ENCODE measurements at regions not wholly inside any gene's neighbourhood (a gene's known extent, or its start where the extent isn't known, plus 50 kb on each side); places are given as distances from the start of the nearest gene placed in this dataset.
"Not testable (repeated sequence)": the region's sequence is repeated elsewhere in the genome, so short reads cannot be mapped to it uniquely, and the experiment has no call there.

DNA sequence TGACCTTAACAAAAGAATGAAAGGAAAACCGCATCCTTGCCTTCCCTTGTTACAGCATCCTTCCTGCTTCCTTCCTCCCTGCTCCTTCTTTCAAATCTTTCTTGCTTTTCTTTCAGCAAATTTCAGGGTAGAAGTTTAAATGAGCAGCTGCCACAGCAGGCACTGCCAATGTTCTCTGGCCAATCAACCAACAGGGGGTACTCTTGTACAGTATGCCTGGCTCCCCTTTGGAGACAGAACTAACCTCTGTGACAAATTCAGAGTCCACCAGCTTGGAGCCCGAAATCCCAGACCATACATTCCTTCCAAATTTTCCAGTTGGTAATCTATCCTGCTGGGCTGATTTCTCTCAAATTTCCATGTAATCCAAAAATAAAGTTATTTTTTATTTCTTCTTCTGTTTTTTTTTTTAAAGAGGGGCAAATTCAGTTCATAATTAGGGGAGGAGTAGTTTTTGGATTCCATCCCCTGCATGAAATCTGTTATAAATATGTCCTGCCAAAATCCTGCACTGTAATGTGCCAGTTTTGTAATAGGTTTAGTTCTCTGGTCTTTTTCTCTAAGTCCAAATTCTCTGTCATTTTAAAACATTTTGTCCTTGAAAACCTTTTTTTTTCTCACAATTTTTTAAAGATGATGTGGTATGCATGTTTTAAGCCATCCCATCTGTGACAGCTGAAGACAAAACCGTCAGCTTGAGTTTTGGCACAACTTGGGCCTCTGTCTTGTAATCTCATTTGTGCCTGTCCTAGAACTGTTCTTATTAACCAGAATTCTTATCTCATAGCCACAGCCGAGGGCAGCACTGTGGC lies 610.0 kb upstream of the LMO3 start:
- no peak for DNase-seq (ENCODE audit: low read depth)

DNA sequence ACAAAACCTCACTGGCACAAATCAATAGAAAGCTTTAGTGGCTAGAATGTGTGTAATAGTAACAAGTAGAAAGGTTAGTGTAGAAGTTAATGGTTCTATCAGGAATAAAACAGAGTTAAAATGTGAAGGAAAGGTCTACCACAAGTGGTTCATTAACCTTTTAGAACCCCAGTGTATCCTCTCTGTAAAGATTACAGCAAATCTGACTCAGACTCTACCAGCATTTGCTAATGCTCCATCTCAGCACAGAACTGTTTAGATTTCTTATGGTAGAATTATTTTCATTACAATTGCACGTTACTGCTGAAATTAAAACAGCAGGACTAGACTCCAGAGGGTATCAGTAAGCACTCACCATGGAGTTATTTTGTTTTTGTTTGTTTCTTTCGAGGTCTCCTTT lies 609.0 kb upstream of the LMO3 start:
- DNase-seq (ENCODE audit: low read depth): no peak

DNA sequence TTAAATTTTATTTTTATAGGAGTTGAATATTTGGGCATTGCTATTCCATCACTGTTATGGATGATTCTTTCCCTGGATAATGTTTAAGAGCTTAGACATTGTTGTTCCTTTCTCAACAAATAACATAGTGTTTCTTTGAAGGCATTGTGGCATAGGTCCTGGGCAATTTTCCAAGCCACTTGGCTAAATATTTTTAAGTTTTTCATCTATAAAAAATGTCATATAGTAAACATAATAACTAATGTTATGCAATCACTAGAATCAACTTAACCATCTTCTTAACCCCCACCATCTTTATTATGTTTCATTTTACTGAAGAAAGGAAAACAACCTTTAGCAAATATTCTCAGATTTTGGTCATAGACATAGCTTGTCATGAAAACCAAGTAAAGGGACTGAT lies 600.6 kb upstream of the LMO3 start:
- no peak for DNase-seq (ENCODE audit: low read depth)

DNA sequence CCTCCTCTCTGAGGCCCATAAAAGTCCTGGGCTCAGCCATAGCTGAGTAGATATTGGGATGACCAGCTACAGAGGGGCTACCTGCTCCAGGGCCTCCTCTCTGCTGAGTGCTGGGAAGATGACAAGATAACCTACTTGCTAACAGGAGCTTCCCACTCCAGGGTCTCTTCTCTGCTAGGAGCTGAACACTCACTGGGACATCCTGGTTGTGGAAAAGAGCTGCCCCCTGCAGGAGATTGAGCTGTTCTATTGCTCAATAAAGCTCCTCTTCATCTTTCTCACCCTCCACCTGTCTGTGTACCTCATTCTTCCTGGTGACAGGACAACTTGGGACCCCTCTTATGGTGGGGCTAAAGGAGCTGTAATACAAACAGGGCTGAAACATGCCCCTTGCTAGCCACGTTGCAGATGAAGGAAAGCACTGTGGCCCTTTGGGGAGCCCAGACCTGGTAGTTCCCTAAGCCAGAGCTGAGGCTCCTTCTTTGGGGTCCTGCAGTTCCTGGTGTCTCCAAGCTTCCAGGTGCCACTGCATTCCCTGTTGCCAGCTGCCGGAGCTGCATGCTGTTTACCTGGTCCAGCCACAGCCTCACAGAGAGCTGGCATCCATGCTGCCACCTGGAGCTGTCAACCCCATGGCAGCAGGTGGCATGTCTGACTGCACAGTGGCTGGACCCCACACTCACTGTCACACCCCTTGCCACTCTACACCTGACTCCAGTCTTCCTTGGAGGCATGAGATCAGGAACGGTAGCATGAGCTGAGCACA lies 598.5 kb upstream of the LMO3 start:
- no peak for DNase-seq (ENCODE audit: low read depth)

DNA sequence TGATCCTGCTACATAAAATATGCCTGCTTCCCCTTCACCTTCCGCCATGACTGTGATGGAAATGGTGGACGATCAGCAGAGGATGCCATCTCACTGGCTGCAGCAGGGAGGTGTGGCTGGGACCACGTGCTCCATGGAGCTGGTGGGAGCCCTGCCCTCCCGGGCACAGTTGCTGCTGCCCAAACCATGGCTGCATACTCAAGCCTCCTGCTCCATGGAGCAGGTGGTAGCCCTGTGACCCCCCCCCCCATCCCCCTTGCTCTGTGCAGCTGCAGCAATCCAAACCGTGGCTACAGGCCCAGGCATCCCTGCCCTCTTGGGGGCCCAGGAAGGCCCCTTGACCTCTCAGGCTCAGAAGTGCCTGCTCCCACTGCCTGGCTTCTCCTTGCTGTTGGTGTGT lies 597.5 kb upstream of the LMO3 start:
- DNase-seq (ENCODE audit: low read depth): no peak

DNA sequence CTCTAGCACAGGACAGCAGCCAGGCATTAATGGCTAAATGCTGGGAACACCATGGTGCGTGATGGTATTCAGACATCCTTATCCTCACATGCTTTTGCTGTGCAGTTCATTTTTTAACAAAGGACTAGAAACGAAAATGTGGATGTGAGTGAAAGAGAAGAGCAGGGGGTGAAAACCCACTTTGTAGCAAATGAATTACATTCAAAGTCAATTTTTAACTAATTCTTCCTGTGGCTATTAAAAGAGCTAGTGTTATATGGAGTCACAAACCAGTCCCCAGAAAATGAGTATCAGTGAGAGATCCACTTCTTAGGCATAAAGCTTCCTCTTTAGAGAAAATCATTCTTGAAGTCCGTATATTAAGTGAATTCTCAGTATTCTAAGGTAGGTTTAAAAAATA lies 592.0 kb upstream of the LMO3 start:
- no peak for DNase-seq (ENCODE audit: low read depth)

DNA sequence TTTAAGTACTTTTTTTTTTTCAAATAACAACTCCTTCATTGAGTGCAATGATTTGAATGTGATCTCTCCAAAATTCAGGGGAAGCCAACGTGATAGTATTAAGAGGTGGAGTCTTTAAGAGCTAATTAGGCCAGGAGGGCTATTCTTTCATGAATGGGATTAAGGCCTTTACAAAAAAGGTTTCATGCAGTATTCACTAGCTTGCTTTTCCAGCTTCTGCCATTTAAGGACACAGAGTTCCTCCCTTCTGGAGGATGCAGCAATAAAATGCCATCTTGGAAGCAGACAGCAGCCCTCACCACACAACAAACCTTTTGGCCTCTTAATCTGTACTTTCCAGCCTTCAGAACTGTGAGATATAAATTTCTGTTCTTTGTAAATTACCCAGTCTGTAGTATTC lies 586.8 kb upstream of the LMO3 start:
- DNase-seq (ENCODE audit: low read depth): no peak

DNA sequence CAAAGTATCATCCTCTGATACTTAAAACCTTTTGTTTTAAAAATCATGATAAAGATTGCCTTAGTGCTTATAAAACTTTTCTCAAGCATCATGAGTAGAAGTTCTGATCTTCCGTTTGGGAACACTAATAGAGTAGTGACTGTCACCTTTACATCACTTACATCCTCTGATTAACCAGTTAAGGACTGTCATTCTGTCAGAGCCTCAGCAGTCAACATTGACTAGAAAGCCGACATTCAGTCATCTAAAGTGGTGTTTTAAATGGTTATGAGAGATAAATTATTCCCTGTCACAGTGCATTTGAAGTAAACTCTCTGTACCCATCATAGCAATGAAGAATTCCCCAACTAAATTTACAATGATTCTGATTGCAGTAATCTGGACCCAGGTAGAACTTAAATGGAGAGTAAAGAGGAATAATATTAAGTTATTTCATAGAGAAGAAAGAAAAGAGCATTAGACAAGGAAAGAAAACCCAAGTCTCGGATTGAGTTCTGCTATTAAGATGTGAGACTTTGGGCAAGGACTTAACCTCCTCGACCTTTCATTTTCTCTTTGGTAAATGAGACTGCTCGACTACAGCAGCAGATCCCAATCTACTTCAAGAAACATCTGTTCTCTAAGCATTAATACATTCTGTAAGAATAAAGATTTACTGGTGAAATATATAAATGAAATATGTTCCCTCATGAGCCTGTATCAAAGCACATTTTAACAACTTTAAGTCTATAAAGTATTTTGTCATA lies 563.9 kb upstream of the LMO3 start:
- no peak for DNase-seq (ENCODE audit: low read depth)

DNA sequence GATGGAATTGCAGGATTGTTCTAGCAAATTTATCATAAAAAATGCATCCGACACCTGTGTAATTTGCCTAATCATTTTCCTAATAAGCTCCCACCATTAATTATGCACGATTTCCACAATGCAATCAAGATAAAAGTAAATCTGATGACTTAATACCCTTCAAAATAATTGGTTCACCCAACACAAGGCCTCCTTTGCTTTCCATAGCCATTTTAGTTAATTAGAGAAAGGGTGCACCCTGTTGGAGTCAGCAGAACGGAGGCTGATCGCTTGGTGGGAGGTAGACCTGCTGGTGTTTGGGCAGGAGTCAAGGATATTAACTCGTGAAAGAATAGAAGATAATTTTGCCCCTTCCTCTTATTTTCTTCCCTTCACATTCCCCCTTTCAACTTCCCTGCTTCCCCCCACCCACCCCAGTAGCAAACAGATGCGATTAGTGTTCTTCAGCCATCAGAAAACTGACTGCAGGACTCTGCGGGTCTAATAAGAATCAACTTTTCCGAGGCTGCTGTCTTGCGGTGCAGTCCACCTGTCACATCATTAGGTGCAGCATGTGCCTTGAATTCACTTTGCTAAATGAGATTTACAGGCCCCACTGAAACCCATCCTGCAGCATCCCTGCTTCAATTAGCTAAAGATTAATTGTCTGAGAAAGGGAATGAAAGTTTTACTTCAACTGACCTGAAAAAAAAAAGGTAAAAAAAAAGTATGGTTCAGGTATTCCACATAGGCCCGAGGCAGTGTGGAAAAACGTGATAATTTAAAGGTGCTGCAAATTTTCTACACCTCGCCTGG lies 553.7 kb upstream of the LMO3 start:
- DNase-seq (ENCODE audit: low read depth): no peak

DNA sequence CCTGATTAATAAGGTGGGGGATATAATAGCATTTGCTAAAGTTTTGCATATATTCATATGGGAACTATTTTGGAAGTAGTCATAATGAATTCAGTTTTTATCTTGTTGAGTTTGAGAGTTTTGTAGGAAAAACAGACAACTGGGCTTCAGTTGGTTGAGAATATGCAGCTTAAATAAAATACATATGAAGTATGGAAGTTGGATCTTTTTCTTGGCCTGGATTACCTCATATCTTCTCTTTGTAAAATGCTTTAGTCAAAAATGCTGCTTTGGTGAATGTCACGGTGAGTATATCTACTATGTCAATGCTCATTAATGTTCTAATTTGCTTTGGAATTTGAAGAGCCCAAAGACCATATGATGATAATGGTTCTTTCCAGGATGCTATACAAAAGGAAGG lies 552.2 kb upstream of the LMO3 start:
- no peak for DNase-seq (ENCODE audit: low read depth)

DNA sequence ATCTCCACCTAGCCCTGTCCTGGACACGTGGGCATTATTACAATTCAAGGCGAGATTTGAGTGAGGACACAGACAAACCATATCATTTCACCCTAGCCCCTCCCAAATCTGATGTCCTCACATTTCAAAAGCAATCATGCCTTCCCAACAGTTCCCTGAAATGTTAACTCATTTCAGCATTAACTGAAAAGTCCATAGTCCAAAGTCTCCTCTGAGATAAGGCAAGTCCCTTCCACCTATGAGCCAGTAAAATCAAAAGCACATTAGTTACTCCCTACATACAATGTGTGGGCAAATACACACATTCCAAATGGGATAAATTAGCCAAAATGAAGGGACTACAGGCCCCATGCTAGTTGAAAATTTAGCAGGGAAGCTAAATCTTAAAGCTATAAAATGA lies 546.0 kb upstream of the LMO3 start:
- no peak for DNase-seq (ENCODE audit: low read depth)

DNA sequence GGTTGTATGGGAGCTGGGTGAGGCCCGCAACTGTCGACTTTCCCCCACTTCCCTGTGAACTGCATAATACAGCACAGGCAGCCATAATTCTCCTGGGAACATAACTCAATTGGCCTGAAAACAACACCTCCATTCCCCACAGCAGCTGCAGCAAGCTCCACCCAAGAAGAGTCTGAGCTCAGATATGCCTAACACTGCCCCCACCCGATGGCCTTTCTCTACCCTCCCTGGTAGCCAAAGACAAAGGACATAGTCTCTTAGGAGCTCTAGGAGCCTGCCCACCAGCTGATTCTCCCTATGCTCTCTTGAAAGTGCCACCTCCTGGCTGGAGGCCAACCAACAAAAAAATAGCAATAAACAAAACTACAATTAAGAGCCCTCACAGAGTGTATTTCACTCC lies 542.7 kb upstream of the LMO3 start:
- DNase-seq (ENCODE audit: low read depth): no peak

DNA sequence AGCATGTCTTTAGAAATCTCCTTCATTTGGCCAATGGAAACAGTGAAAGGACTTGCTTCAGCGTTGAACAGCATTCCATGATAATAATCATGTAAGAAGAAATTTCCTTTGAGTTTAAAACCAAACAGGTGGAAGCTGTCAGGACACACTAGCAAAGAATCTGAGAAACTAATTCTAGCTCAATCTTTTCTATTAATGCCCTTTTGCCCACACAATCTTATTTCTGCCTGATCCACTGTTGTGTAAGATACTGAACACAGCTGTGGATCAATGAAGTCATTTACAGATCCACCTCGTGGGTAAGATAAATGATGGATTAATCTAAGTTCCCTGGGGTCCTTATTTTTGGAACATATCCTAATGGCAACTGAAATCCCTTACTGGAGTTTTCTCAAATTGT lies 536.9 kb upstream of the LMO3 start:
- DNase-seq (ENCODE audit: low read depth): no peak

DNA sequence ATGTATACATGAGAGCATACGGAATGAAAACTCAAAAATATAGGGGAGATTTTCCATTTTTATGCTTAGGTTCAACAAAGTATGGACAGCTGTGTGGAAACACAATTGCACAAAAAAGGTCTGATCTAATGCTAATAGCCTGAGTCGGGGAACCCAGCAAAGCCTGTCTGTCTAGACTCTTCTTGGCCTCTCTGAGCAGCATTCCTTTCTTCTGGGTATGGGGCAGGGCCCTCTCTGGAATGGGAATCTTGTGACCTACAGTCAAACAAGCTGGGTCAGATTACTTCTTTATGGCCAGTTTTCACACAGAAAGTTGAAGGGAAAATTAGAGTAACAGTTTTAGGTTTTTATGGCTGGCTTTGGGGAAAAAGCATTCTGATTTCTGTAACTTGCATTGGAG lies 534.0 kb upstream of the LMO3 start:
- no peak for DNase-seq (ENCODE audit: low read depth)

DNA sequence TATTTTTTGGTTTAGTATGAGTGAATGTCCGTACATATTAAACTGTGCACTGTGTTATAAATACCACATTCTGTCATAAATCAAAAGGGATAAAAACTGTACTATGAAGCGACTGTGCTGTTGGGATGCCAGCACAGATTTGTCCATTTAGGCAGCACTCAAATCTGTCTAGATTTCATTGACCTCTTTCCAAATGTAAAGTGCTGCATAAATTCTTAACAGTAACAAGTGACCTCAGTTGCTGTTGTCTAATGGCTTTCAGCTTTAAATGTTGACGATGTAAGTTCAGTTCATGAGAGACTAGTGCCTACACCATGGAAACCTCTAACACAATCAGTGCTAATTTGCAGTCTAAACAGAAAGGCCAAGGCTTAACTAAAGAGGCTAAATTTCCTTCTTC lies 531.4 kb upstream of the LMO3 start:
- DNase-seq (ENCODE audit: low read depth): no peak

DNA sequence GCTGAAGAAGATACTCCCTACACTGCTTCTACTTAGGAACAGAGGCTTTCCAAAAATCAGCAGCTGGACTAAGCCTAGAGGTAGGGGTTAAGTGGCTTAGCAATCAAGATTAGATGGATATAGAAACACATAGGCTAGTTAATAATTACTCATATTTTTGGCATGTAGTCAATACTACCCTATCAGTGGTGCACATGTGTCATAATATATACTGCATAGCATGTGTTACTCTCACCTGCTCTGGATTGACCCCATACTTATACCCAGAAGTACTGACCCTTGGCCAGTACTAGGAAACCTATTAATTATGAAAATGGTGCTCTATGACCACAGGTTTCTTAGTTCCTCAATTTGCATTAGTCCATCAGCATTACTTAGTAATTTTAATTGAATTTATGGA lies 528.4 kb upstream of the LMO3 start:
- no peak for DNase-seq (ENCODE audit: low read depth)

DNA sequence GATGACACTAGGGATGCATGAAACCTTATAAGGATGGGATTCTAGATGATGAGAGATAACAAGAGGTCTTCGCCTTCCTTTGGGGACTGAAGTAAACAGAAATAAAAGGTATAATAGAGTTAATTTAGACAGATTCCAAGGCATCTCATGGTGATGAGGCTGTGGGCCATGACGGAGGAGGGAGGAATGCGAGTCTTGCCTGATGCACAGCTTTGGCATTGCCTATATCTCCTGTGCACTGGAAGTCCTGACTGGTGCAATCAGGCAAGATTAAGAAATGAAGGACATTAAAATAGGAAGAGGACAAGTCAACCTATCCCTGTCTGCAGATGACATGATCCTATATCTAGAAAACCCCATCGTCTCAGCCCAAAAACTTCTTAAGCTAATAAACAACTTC lies 526.4 kb upstream of the LMO3 start:
- no peak for DNase-seq (ENCODE audit: low read depth)

DNA sequence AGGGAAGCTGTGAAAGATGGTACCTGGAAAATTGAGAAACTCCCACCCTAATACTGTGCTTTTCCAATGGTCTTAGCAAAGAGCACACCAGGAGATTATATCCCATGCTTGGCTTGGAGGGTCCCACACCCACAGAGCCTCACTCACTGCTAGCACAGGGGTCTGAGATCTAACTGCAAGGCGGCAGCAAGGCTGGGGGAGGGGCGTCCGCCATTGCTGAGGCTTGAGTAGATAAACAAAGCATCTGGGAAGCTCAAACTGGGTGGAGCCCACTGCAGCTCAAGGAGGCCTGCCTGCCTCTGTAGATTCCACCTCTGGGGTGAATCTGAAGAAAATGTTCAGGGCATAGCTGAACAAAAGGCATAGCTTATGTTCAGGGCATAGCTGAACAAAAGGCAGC lies 510.6 kb upstream of the LMO3 start:
- not testable (repeated sequence) for DNase-seq (ENCODE audit: low read depth)

DNA sequence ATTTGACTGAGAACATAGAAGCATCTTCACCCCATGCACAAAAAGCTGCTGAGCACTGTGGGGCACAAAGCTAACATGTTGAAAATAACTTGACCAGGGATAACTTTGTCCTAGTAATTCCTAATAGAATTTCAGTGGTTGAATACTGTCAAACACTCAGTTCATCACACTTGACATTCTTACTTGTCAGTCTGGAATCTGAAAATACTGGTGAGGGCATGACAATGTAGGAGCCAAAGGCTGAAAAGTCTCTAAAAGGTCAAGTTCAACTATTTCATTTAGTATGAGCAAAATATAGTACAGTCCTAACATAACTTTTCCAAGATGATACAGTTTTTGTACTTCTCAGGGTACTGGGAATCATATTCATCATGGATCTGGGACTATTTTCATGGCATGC lies 504.4 kb upstream of the LMO3 start:
- DNase-seq (ENCODE audit: low read depth): no peak

DNA sequence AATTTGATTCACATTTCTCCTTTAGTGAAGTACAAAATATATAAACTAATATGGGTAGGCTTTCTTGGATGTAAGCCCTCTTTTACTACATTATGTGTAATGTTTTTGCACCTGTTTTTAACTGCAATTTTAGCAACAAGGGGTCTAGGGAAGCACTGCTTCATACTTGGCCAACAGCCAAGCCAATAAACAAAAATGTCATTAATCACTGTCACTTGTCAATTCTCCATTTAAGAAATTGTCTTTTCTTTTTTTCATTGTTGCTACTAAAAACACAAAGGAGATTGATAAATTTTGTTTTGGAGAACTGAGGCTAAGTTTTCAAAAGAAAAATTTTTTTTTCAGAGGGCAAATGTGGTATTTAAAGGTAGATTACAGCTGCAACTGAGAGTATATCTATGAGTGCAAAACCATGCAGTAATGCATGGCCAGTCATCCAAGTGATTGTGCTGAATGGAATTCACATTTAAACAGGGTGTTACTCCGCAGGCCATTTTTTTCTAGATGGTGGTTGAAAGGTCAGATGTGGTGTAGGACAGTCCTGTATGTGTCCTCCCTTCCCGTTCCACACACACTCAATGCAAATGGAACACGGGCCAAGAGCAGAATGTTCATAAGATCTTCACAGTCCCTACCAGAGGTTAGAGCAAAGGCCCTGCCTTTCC lies 503.0 kb upstream of the LMO3 start:
- no peak for DNase-seq (ENCODE audit: low read depth)

DNA sequence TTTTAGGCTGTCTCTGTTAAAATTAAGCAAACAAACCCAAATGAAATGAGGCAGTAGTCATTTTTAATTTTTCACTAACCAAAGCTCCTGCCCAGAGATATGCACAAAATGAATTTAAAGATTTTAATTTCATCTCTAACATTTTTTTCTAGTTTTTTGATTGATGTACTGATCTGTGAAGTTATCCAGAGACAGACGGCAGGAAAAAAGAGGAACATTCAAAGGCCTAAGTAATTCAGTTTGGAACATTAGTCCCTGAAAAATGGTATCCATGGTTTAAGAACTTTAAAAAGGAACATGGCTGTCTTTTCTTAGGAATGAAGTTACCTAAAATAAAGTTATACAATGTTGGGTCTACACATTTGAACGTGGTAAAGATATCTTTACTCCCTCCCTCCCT lies 498.8 kb upstream of the LMO3 start:
- DNase-seq (ENCODE audit: low read depth): no peak

DNA sequence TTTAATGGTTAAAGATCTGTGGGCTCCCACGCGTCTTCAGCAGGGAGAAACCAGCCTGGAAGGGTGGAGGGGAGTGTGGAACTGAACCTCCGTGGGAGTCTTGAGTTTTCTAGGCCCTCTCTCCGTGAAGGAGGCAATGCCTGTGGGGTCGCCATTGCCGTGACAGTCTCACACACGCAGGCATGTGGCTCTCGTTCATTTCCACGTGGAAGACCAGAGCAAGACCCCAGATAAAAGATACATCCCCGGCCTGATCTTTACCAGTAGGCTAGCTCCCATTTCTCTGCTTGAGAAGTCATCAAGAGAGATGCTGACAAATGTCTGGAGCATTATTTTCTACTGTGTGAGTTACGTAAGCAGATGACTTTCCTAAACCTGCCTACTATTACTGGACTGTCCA lies 491.7 kb upstream of the LMO3 start:
- DNase-seq (ENCODE audit: low read depth): no peak
